ENCODE measurements at regions not wholly inside any gene's neighbourhood (a gene's known extent, or its start where the extent isn't known, plus 50 kb on each side); places are given as distances from the start of the nearest gene placed in this dataset.

- ATAC-seq (ENCODE audit: low read depth) (no peak), DNase-seq (no peak)
- WGBS (ENCODE audit: insufficient coverage), result 66% methylated on average over 2 of the region's 2 CpGs
- Histone ChIP-seq H3K79me2 (ENCODE audit: control insufficient read depth, insufficient read depth, low read length) (no peaks in the 10 kb centered on the region), H3K4me3 (ENCODE audit: control extremely low read depth in 1 of 5, extremely low read depth in 1 of 5, insufficient read depth in 1 of 5, low read depth in 2 of 5, low read length in 4 of 5) (no peak overlapping the region), H3K4me2 (replicated peaks; ENCODE audit: low read depth, low read length, poor library complexity, severe bottlenecking) (no peak overlapping the region), H3K4me1 (ENCODE audit: control insufficient read depth in 2 of 2, insufficient read depth in 2 of 2, low read length in 2 of 2) (no peaks in the 10 kb centered on the region), H3K9me3 (ENCODE audit: control extremely low read depth in 1 of 3, control insufficient read depth in 2 of 3, insufficient read depth in 1 of 3, low read length in 2 of 3) (peaks cover 0 to 10% (median 3%) of the 10 kb centered on the region in 3 donors), H3K36me3 (replicated peaks in 1 of 2; ENCODE audit: control extremely low read depth in 1 of 2, control insufficient read depth in 1 of 2, extremely low read depth in 1 of 2, insufficient read depth in 2 of 2, low read length in 1 of 2) (no peaks in the 10 kb centered on the region), H2AFZ (ENCODE audit: insufficient read depth, low read depth, low read length, poor library complexity, severe bottlenecking) (no peak overlapping the region), H3K9ac (ENCODE audit: low read length) (no peak overlapping the region), H3K27ac (ENCODE audit: low read length in 2 of 2) (no peak overlapping the region), H3K27me3 (replicated peaks in 1 of 4; ENCODE audit: control extremely low read depth in 1 of 4, control insufficient read depth in 3 of 4, insufficient read depth in 4 of 4, low read length in 3 of 4) (no peaks in the 10 kb centered on the region), H4K20me1 (ENCODE audit: control insufficient read depth, insufficient read depth, low read length, poor library complexity, severe bottlenecking) (no peaks in the 10 kb centered on the region)
- ChIA-PET CTCF (no interaction called here), POLR2A (no interaction called here)
- peaks cover 9% of the 10 kb centered on the region for H3K27me3 Mint-ChIP-seq
- peaks cover 16% of the 10 kb centered on the region for H3K9me3 Mint-ChIP-seq (ENCODE audit: insufficient read depth)
- intact Hi-C loops (cut with micrococcal nuclease), result no loop called here
- H3K27ac Mint-ChIP-seq, result no peak overlapping the region
- no peak overlapping the region for H3K4me3 Mint-ChIP-seq
- no peak for TF ChIP-seq EZH2 (IDR thresholded peaks at IDR 0.05; ENCODE audit: borderline replicate concordance, insufficient read depth, low read depth, low read length, poor library complexity, severe bottlenecking)
- no peak for TF ChIP-seq CTCF (IDR thresholded peaks at IDR 0.05)
- H3K4me1 Mint-ChIP-seq, result no peaks in the 10 kb centered on the region
Measured at GRCh38 chr4:72959411-72959810, 110.1 kb downstream of the COX18 start.

- CTCF ChIA-PET, result no interaction called here
- POLR2A ChIA-PET, result no interaction called here
- no peak for TF ChIP-seq CTCF (IDR thresholded peaks at IDR 0.05)
- no peak for TF ChIP-seq EZH2 (IDR thresholded peaks at IDR 0.05; ENCODE audit: borderline replicate concordance, insufficient read depth, low read depth, low read length, poor library complexity, severe bottlenecking)
Measured at GRCh38 chr4:72954811-72955210, 114.7 kb downstream of the COX18 start.

More at GRCh38 chr4:72954811-72955210, 114.7 kb downstream of the COX18 start:
- H3K4me3 Mint-ChIP-seq, result no peak overlapping the region
- Histone ChIP-seq H4K20me1 (ENCODE audit: control insufficient read depth, insufficient read depth, low read length, poor library complexity, severe bottlenecking) (no peaks in the 10 kb centered on the region), H3K27ac (ENCODE audit: low read length in 2 of 2) (no peak overlapping the region), H3K27me3 (replicated peaks in 1 of 4; ENCODE audit: control extremely low read depth in 1 of 4, control insufficient read depth in 3 of 4, insufficient read depth in 4 of 4, low read length in 3 of 4) (no peaks in the 10 kb centered on the region), H3K4me3 (ENCODE audit: control extremely low read depth in 1 of 5, extremely low read depth in 1 of 5, insufficient read depth in 1 of 5, low read depth in 2 of 5, low read length in 4 of 5) (no peak overlapping the region), H3K9ac (ENCODE audit: low read length) (no peak overlapping the region), H3K79me2 (ENCODE audit: control insufficient read depth, insufficient read depth, low read length) (no peaks in the 10 kb centered on the region), H3K9me3 (ENCODE audit: control extremely low read depth in 1 of 3, control insufficient read depth in 2 of 3, insufficient read depth in 1 of 3, low read length in 2 of 3) (peaks cover 0 to 6% (median 3%) of the 10 kb centered on the region in 3 donors), H3K4me1 (ENCODE audit: control insufficient read depth in 2 of 2, insufficient read depth in 2 of 2, low read length in 2 of 2) (no peaks in the 10 kb centered on the region), H3K36me3 (replicated peaks in 1 of 2; ENCODE audit: control extremely low read depth in 1 of 2, control insufficient read depth in 1 of 2, extremely low read depth in 1 of 2, insufficient read depth in 2 of 2, low read length in 1 of 2) (no peaks in the 10 kb centered on the region), H3K4me2 (replicated peaks; ENCODE audit: low read depth, low read length, poor library complexity, severe bottlenecking) (no peak overlapping the region), H2AFZ (ENCODE audit: insufficient read depth, low read depth, low read length, poor library complexity, severe bottlenecking) (no peak overlapping the region)
- no peak for DNase-seq
- intact Hi-C loops (cut with micrococcal nuclease), result no loop called here
- peaks cover 9% of the 10 kb centered on the region for H3K27me3 Mint-ChIP-seq
- peaks cover 2% of the 10 kb centered on the region for H3K9me3 Mint-ChIP-seq (ENCODE audit: insufficient read depth)
- ATAC-seq (ENCODE audit: low read depth), result no peak
- H3K27ac Mint-ChIP-seq, result no peak overlapping the region
- no peaks in the 10 kb centered on the region for H3K4me1 Mint-ChIP-seq
- WGBS (ENCODE audit: insufficient coverage), result no CpG with 5 or more reads among the region's 2 CpGs
